ENCODE measurements at regions not wholly inside any gene's neighbourhood (a gene's known extent, or its start where the extent isn't known, plus 50 kb on each side); places are given as distances from the start of the nearest gene placed in this dataset.

DNA sequence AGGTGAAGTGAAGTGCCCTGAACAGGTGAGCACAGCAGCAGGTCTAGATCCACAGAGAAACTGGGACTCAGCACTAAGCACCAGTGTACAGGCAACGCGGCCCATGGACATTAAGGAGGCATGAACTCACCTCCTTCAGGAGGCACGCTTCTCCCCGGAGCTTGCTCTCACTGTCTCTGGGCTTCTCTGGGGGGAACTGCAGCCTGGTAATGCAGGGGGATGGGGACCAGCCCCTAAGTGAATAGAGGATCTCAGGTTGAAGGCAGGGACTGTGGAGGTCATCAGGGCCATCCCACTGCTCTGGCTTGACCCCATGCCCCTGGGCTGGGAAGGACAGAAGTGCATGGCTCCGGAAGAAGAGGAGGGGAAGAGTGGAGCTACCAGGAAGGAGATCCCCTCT lies 495.6 kb upstream of the B3GAT1 start:
- TF ChIP-seq, protein P1, sequence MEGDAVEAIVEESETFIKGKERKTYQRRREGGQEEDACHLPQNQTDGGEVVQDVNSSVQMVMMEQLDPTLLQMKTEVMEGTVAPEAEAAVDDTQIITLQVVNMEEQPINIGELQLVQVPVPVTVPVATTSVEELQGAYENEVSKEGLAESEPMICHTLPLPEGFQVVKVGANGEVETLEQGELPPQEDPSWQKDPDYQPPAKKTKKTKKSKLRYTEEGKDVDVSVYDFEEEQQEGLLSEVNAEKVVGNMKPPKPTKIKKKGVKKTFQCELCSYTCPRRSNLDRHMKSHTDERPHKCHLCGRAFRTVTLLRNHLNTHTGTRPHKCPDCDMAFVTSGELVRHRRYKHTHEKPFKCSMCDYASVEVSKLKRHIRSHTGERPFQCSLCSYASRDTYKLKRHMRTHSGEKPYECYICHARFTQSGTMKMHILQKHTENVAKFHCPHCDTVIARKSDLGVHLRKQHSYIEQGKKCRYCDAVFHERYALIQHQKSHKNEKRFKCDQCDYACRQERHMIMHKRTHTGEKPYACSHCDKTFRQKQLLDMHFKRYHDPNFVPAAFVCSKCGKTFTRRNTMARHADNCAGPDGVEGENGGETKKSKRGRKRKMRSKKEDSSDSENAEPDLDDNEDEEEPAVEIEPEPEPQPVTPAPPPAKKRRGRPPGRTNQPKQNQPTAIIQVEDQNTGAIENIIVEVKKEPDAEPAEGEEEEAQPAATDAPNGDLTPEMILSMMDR (IDR thresholded peaks at IDR 0.05), result no peak
- TF ChIP-seq EZH2phosphoT487 (IDR thresholded peaks at IDR 0.05) (no peak), EZH2 (IDR thresholded peaks at IDR 0.05) (no peak)
